Uterus (tissue), 3 donors: ENCODE measurements at regions not wholly inside any gene's neighbourhood (a gene's known extent, or its start where the extent isn't known, plus 50 kb on each side); places are given as distances from the start of the nearest gene placed in this dataset.
"Not testable (repeated sequence)": the region's sequence is repeated elsewhere in the genome, so short reads cannot be mapped to it uniquely, and the experiment has no call there.

Experiments used
- DNase-seq, 2 donors: peaks; one replicate each; pipeline ENCODE4 v3.0.0-alpha.2; 2019 to 2020
- H3K27ac ChIP-seq, 2 donors: fragments of 200-600 bp; sonication (generic); 1 replicate in 1 of 2; 2 replicates in 1 of 2; pipeline ENCODE4 v1.5.1; 2016 to 2018
- H3K27me3 ChIP-seq, 2 donors: fragments of 200-600 bp; sonication (generic); one replicate each; pipeline ENCODE4 v1.5.1; 2018 to 2019; ENCODE audit warnings: control low read depth in 1 of 2
- H3K36me3 ChIP-seq, 2 donors: fragments of 200-600 bp; sonication (generic); one replicate each; pipeline ENCODE4 v1.5.1; 2019; ENCODE audit warnings: control low read depth in 1 of 2
- H3K4me1 ChIP-seq, 2 donors: fragments of 200-600 bp; sonication (generic); one replicate each; pipeline ENCODE4 v1.5.1; 2018 to 2019; ENCODE audit warnings: control low read depth in 1 of 2
- H3K4me3 ChIP-seq, 2 donors: fragments of 200-600 bp; sonication (generic); 1 replicate in 1 of 2; 2 replicates in 1 of 2; pipeline ENCODE4 v1.5.1; 2018 to 2019; ENCODE audit warnings: mild to moderate bottlenecking in 1 of 2
- H3K9me3 ChIP-seq, 2 donors: fragments of 200-600 bp; sonication (generic); one replicate each; pipeline ENCODE4 v1.5.1; 2019; ENCODE audit warnings: control low read depth in 1 of 2
- CTCF ChIP-seq, 4 experiments: fragments of 200-600 bp in 2 of 4; fragments of 450-650 bp in 2 of 4; sonication (generic) in 2 of 4; IDR thresholded peaks; one replicate each; pipeline ENCODE4 v1.5.1; 2016 to 2019; ENCODE audit warnings: antibody characterized with exemption in 4 of 4, mild to moderate bottlenecking in 2 of 4, moderate library complexity in 1 of 4
- POLR2A ChIP-seq, 2 donors: fragments of 450-650 bp; IDR thresholded peaks; one replicate each; pipeline ENCODE4 v1.6.1; 2016; ENCODE audit warnings: antibody characterized with exemption in 2 of 2, mild to moderate bottlenecking in 1 of 2, moderate library complexity in 1 of 2
- intact Hi-C: fragments of 100-400 bp; cut with DNase I; formaldehyde crosslinking; loops from one replicate; pipeline ENCODE4 v1.15.1; 2023; ENCODE audit warnings: low total_unique reads
- donor health status: DM: yes; HTN: yes; CAD: no.

DNA sequence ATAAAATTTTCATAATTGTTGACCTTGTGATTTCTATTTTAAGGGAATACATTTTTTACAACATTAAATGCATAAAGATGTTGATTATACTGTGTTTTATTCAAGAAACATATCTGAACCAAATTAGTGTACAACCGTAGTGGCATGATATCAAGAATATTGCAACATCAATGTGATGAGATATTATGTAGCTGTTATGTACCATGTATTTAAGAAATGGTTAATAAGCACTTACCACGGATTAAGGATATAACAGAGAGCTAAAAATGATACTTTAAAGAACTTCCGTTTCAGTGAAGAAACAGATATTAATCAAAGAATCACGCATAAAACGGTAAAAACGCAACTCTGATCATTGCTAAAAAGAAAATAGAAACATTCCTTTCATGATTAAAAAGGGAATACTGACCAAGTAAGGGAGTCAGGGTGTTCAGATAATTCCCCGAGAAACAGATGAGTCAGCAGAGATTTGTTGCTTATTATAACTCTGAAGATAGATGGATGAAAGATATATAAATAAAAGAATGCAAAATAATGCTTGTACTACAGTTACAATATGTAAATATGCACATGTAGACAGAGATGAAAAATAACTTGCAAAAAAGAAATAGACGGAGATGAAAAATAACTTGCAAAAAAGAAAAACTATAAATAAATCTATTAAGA is 281.9 kb upstream of the MAF start:
- Histone ChIP-seq H3K27me3 (no peaks in the 10 kb centered on the region), H3K9me3 (no peaks in the 10 kb centered on the region), H3K27ac (no peak overlapping the region), H3K36me3 (no peaks in the 10 kb centered on the region), H3K4me3 (no peak overlapping the region), H3K4me1 (no peaks in the 10 kb centered on the region)
- DNase-seq = no peak
- intact Hi-C loops = no loop called here
- TF ChIP-seq POLR2A (IDR thresholded peaks at IDR 0.05) (no peak), CTCF (IDR thresholded peaks at IDR 0.05) (no peak)

DNA sequence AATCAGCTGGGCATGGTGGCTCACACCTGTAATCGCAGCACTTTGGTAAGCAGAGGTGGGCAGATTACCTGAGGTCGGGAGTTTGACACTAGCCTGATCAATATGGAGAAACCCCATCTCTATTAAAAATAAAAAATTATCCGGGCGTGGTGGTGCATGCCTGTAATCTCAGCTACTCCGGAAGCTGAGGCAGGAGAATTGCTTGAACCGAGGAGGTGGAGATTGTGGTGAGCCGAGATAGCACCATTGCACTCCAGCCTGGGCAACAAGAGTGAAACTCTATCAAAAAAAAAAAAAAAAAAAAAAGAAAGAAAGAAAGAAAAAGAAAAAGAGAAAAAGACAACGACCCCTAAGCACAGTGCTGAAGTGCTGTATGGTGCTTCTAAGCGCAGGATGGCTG is 280.6 kb upstream of the MAF start:
- H3K27me3 ChIP-seq, intact Hi-C loops, DNase-seq, H3K4me1 ChIP-seq, H3K36me3 ChIP-seq, H3K4me3 ChIP-seq, H3K9me3 ChIP-seq, H3K27ac ChIP-seq: not testable (repeated sequence)

- H3K4me3 ChIP-seq = no peak overlapping the region
- no peaks in the 10 kb centered on the region for H3K27me3 ChIP-seq
- H3K4me1 ChIP-seq = no peaks in the 10 kb centered on the region
- H3K27ac ChIP-seq = no peak overlapping the region
- DNase-seq = no peak
- H3K9me3 ChIP-seq = no peaks in the 10 kb centered on the region
- H3K36me3 ChIP-seq = no peaks in the 10 kb centered on the region
- intact Hi-C loops = no loop called here
- TF ChIP-seq POLR2A (IDR thresholded peaks at IDR 0.05) (no peak), CTCF (IDR thresholded peaks at IDR 0.05) (no peak)
Observed at GRCh38 chr16:79876332-79876730, 275.8 kb upstream of the MAF start.

DNA sequence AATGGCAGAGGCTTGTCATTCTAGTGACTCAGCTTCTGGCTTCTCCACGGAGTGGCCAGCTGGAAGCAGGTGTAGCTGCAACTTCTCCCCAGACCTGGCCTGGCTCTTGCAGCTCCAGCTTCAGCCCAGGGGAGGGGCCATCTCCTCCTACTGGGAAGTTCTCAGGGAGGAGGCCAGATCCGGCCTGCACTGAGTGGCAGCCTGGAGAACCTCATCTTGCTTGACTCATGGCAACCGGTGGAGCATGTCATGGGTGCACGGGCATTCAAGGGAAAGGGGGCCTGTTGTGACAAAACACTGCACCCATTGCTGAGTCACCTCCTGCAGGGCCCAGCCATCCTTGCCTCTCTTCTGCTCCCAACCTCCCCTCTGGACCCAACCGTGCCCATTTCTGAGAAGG is 273.9 kb upstream of the MAF start:
- no peak for DNase-seq
- Histone ChIP-seq H3K4me3 (no peak overlapping the region), H3K36me3 (no peaks in the 10 kb centered on the region), H3K4me1 (no peaks in the 10 kb centered on the region), H3K9me3 (no peaks in the 10 kb centered on the region), H3K27me3 (no peaks in the 10 kb centered on the region), H3K27ac (no peak overlapping the region)
- intact Hi-C loops = no loop called here
- TF ChIP-seq POLR2A (IDR thresholded peaks at IDR 0.05) (no peak), CTCF (IDR thresholded peaks at IDR 0.05) (no peak)

DNA sequence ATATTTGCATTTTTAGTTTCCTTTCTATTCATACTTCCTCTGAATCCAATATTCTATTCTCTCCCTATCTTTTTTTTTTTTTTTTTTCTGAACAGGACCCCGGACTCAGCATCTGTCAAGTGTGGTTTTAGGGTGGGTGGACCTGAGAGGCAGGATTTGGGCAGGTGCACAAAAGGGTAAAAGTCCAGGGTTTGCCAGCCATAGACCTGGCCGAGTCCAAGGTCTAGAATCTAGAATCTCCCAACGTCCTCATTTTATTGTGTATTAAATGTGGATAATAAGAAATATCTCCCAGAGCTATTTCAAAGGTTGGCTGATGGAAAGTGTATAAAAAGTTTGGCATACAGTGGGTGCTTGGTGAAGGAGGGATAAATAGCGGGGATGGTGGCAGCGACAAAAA is 273.3 kb upstream of the MAF start:
- Histone ChIP-seq H3K36me3 (no peaks in the 10 kb centered on the region), H3K4me1 (no peaks in the 10 kb centered on the region), H3K27me3 (no peaks in the 10 kb centered on the region), H3K27ac (no peak overlapping the region), H3K4me3 (no peak overlapping the region), H3K9me3 (no peaks in the 10 kb centered on the region)
- no peak for TF ChIP-seq POLR2A (IDR thresholded peaks at IDR 0.05)
- no peak for TF ChIP-seq CTCF (IDR thresholded peaks at IDR 0.05)
- DNase-seq = no peak
- intact Hi-C loops = no loop called here

- H3K27me3 ChIP-seq = no peaks in the 10 kb centered on the region
- H3K4me1 ChIP-seq = no peaks in the 10 kb centered on the region
- no peak for DNase-seq
- intact Hi-C loops = no loop called here
- no peak for TF ChIP-seq CTCF (IDR thresholded peaks at IDR 0.05)
- no peak for TF ChIP-seq POLR2A (IDR thresholded peaks at IDR 0.05)
- H3K9me3 ChIP-seq = no peaks in the 10 kb centered on the region
- no peaks in the 10 kb centered on the region for H3K36me3 ChIP-seq
- H3K4me3 ChIP-seq = no peak overlapping the region
- H3K27ac ChIP-seq = no peak overlapping the region
Observed at GRCh38 chr16:79871906-79872305, 271.4 kb upstream of the MAF start.
